ENCODE measurements at regions not wholly inside any gene's neighbourhood (a gene's known extent, or its start where the extent isn't known, plus 50 kb on each side); places are given as distances from the start of the nearest gene placed in this dataset.

GRCh38 chr9:113701774-113702755, 174.0 kb upstream of the ZNF618 start:
- FAIRE-seq (no peak), DNase-seq (ENCODE audit: insufficient read length, low spot score) (no peak)
- TF ChIP-seq CTCF (IDR thresholded peaks at IDR 0.05; ENCODE audit: insufficient read depth, missing control alignments): no peak

GRCh38 chr9:113705306-113705927, 170.7 kb upstream of the ZNF618 start:
- FAIRE-seq (no peak), DNase-seq (ENCODE audit: insufficient read length, low spot score) (no peak)
- TF ChIP-seq CTCF (IDR thresholded peaks at IDR 0.05; ENCODE audit: insufficient read depth, missing control alignments): no peak

GRCh38 chr9:113705928-113706519, 170.1 kb upstream of the ZNF618 start:
- DNase-seq (ENCODE audit: insufficient read length, low spot score) (no peak), FAIRE-seq (no peak)
- TF ChIP-seq CTCF (IDR thresholded peaks at IDR 0.05; ENCODE audit: insufficient read depth, missing control alignments): no peak

GRCh38 chr9:113707953-113708695, 168.0 kb upstream of the ZNF618 start:
- no peak for DNase-seq (ENCODE audit: insufficient read length, low spot score)
- no peak for TF ChIP-seq CTCF (IDR thresholded peaks at IDR 0.05; ENCODE audit: insufficient read depth, missing control alignments)
- FAIRE-seq: no peak

GRCh38 chr9:113708821-113709713, 167.0 kb upstream of the ZNF618 start:
- no peak for TF ChIP-seq CTCF (IDR thresholded peaks at IDR 0.05; ENCODE audit: insufficient read depth, missing control alignments)
- DNase-seq (ENCODE audit: insufficient read length, low spot score): no peak
- FAIRE-seq: no peak

GRCh38 chr9:113709721-113710120, 166.4 kb upstream of the ZNF618 start:
- TF ChIP-seq CTCF (IDR thresholded peaks at IDR 0.05; ENCODE audit: insufficient read depth, missing control alignments): no peak
- FAIRE-seq (no peak), DNase-seq (ENCODE audit: insufficient read length, low spot score) (no peak)

Measured in D721Med (cell line).